ENCODE measurements at regions not wholly inside any gene's neighbourhood (a gene's known extent, or its start where the extent isn't known, plus 50 kb on each side); places are given as distances from the start of the nearest gene placed in this dataset.

- TF ChIP-seq CTCF (IDR thresholded peaks at IDR 0.05) (no peak), POLR2A (IDR thresholded peaks at IDR 0.05; ENCODE audit: low read depth) (no peak), EP300 (IDR thresholded peaks at IDR 0.05) (no peak), POLR2AphosphoS5 (IDR thresholded peaks at IDR 0.05) (no peak)
These were observed 132.4 kb upstream of the SYNDIG1 start for GRCh38 chr20:24337069-24337468.
